Eye (tissue), 1 donor: ENCODE measurements at regions not wholly inside any gene's neighbourhood (a gene's known extent, or its start where the extent isn't known, plus 50 kb on each side); places are given as distances from the start of the nearest gene placed in this dataset.

Source experiments
- DNase-seq: peaks from one replicate; pipeline ENCODE4 v3.0.0-alpha.2; 2015

DNA sequence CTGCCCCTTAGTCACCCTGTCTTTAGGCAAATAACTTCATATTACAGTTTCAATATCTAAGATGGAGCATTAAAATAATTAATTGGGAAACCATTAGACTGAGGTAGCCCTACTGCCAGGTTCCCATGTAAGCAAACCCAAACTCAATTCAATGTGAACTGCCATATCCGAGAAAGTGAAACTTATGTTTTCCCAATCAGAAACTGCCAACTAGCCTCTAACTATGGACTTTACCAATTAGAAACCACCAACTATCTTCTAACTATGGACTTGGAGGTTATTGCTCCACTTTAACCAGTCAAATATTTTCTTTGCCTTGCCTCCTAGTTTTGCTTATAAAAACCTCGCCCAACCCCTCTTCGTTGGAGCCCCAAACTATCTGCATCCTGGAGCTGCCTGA lies 218.5 kb downstream of the ENC1 start:
- DNase-seq = no peak

DNA sequence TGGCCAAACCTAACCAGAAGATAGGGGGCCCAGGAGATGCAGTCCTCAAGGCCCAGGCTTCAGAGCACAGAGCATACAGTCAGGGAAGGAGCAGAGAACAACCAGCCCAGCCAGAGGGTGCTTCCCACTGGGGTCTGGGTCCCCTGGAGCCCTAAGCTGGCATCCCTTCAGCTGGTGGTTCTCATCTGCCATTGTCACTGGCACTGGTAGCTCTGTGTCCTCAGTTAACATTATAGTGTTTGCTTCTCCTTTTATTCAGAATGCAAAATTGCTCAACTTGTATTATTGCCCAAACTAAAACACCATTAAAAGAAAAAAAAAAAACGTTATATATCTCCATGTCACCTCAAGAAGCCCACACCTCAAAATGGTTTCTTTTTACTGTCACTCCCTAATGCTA lies 219.2 kb downstream of the ENC1 start:
- DNase-seq = no peak

GRCh38 chr5:74420947-74421346 lies 219.6 kb downstream of the ENC1 start:
- no peak for DNase-seq

DNA sequence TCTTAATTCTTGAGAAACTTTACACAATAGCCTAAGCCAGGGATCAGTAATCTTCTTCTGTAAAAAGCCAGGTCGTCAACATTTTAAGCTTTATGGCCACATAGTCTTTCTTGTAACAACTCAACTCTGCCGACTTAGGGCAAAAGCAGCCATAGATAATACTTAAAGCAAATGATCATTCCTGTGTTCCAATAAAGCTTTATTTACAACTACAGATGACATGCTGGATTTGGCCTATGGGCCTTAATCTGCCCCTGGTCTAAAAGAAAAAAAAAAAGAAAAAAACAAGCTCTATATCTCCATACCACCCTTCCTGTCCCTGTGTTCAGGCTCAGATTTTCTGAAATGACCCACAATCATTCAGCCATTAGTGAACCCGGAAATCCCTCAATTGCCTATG lies 220.3 kb downstream of the ENC1 start:
- no peak for DNase-seq

- DNase-seq = no peak
These were observed 221.1 kb downstream of the ENC1 start for GRCh38 chr5:74419468-74419867.

DNA sequence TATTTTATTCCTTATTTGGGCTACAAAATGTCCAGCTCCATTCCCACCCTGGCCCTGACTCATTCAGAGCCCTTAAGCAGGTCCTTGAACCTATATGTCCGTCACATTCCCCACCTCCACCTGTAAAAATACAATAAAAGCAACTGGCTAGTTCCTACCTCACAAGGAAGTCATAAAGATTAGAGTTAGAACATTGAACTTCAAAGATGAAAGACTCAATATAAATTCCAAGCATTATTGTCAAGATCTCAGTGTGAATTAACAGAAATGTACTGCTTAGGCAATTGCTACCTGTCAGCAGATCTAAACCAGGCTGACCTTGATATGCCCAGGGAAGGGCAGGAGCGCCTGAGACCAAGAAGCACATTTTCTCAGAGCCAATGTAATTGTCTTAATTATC lies 221.8 kb downstream of the ENC1 start:
- DNase-seq = no peak

- DNase-seq = no peak
These were observed 222.3 kb downstream of the ENC1 start for GRCh38 chr5:74418261-74418660.

- DNase-seq = no peak
These were observed 224.8 kb downstream of the ENC1 start for GRCh38 chr5:74415695-74416102.

DNA sequence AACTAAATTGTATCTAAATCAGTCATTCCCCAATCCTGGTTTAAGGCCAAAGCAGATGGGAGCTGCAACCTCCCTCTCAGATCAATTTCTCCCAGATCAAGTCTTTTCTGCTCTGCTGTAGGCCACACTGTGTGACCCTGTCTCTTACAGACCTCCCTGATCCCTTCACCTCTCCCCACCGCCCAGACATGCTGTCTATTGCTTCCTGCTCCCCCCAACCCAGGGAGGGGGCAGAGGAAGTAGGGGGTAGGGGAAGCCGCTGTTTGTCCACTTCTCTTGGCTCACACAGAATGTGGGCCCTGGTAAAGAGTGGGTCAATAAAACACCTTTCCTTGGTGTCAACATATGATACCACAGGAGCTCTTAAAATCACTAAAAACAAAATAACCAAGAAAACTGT lies 226.3 kb downstream of the ENC1 start:
- no peak for DNase-seq

GRCh38 chr5:74413403-74414048 lies 227.0 kb downstream of the ENC1 start:
- DNase-seq = no peak

DNA sequence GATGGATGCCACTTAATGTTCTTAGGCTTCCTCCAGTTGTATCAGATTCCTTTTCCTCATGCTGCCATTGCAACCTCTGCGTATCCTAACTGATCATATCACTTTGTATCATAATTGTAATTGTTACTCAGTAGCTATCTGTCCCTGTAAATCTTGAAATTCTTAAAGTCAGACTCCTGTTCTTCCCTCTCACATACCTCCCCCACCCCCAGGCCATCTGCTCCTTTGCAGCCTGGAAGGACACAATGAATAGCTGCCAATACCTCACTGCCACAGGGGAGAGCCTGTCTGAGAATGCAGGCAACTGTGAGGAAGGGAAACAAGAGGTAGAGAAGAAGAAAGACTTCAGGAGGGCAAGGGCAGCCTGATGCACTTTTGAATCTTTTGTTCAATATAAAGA lies 228.5 kb downstream of the ENC1 start:
- DNase-seq = peak; percentile 83

DNA sequence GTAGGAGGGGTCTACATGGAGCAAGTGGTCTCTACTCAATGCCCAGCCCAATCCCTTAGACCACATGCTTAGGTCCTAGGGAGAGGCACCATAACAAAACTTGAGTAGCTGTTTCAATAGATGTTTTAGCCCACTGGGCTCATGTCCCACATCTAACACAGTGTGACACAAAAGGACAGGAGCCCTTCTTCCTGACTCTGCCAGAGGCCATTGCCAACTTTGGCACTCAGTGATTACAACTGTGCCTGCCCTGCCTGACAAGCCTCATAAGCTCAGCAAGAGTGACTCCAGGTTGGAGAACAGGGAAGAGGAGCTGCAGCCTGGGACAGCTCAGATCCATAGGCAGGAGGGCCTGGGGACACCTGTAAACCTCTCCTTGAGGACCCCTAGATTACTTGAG lies 230.8 kb downstream of the ENC1 start:
- no peak for DNase-seq

DNA sequence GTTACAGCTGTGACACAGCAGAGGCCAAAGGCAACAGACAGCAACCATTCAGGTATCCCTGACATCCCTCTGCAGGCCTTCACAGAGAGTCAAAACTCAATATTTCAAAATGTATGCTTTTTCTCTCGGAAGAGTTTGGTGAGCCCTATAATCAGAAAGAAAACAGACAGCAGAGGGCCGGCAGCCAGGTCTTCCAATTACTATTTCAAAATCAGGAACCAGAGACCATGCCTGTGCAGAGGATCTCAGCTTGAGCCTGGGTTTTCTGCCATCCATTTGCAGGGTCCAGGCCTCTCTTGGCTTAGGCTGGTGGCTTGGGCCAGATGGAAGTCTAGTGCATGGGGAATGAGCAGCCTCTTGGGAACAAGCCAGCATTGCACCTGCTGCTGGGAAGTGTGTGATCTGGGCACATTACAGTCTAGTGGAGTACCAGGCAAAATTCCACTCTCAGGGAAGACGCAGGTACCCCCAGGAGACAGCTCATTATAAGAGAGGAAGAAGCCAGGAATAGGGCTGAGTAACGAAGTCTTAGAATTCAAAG lies 231.3 kb downstream of the ENC1 start:
- DNase-seq = no peak

DNA sequence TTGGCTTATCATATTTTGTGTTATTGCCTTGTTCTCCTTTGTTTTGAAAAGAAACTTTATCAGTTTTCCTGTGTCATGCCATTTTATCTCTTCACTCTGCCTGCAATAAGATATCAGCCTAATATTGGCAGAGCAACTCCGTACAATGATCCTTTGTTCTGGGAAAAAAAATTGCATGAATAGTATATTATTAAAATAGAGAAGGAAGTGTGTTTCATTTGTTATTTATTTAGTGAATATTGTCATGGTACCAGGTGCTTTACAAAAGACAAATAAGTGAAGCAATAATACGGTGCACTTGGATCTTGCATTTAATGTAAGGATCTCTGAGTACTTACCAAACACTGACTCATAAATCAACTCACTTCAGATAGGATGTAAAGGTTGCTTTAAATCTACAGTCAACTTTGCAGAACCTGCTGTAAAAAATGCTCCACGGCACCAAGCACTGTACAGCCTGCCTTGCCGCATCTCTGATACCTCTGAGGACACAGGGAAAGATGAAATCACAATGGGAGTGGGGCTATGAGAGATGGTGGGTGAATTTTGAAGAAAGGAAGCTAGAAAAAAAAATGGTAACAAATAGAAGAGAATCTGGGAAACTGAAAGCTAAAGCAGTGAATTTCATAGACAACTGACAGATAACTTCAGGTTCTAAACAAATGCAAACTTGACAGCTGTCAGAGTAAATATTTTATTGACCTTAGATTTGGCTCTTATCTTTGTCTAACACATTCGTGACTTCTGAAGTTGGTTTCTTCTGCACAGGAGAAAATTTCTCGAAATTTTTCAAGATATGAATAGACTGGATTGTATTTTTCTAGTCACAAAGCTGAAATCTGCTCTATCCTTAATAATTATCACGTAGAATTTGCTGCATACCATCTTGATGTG lies 232.1 kb downstream of the ENC1 start:
- DNase-seq = no peak

GRCh38 chr5:74407701-74408100 lies 232.8 kb downstream of the ENC1 start:
- no peak for DNase-seq

DNA sequence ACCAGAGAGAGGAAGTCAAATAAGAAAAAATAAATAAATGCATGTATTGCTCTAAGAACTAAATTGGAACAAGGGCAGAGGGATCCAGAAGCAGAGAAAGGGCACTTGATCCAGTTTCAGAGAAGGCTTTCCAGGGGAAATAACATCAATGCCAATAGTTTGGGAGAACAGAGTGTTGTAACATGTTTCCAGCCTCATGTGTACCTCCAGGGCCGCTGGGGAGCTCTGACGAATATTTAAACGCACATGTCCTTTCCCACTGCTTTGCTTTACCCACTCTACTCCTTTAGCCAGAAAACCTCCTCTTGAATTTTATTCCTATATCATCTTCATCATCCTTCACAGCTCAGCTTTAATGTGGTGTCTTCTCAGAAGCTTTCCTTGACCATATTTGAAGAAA lies 233.7 kb downstream of the ENC1 start:
- no peak for DNase-seq

- DNase-seq = no peak
These were observed 234.9 kb downstream of the ENC1 start for GRCh38 chr5:74405593-74405992.

- no peak for DNase-seq
These were observed 235.7 kb downstream of the ENC1 start for GRCh38 chr5:74404574-74405508.

- no peak for DNase-seq
These were observed 236.8 kb downstream of the ENC1 start for GRCh38 chr5:74403771-74404170.

GRCh38 chr5:74402553-74402952 lies 238.0 kb downstream of the ENC1 start:
- peak; percentile 86 for DNase-seq

GRCh38 chr5:74401946-74402320 lies 238.6 kb downstream of the ENC1 start:
- DNase-seq = peak; percentile 56

DNA sequence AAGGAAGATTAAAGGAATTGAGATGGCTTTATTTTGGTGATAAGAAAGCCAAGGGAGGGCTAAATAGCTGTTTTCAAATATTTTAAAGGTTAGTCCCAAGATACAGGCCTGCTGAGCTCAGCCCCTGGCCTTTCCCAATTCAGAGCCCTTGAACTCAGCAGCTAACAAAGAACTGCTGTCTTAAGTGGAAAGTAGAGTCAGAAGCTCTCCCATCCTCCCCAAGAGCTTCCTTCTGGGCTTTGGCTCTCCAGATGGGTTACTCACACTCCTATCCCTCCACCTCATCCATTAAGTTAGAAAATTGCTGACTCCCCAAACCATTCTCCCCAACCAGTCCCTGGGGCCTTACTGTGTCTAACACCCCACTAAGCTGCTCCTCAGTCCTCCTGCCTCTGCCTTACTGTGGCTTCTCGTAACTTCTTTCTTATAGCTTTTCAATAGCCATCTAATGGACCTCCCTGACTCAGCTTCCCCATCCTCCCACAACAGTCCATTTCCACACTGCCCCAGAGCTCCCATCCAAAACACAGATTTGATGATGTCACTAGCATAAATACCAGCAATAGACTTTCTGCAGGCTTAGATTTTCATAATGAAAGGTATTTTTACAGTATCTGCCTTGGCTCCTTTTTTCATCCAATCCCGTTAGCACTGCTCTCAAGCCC lies 239.1 kb downstream of the ENC1 start:
- no peak for DNase-seq

- no peak for DNase-seq
These were observed 240.5 kb downstream of the ENC1 start for GRCh38 chr5:74400067-74400466.
